ENCODE measurements at regions not wholly inside any gene's neighbourhood (a gene's known extent, or its start where the extent isn't known, plus 50 kb on each side); places are given as distances from the start of the nearest gene placed in this dataset.
"Not testable (repeated sequence)": the region's sequence is repeated elsewhere in the genome, so short reads cannot be mapped to it uniquely, and the experiment has no call there.

GRCh38 chr6:131336596-131336995 is 201.3 kb downstream of the AKAP7 start:
- no peak for DNase-seq

GRCh38 chr6:131346896-131347295 is 211.6 kb downstream of the AKAP7 start:
- DNase-seq: not testable (repeated sequence)

- DNase-seq: no peak
Measured at GRCh38 chr6:131348572-131348971, 213.3 kb downstream of the AKAP7 start.

GRCh38 chr6:131349199-131349598 is 213.9 kb downstream of the AKAP7 start:
- no peak for DNase-seq

- no peak for DNase-seq
Measured at GRCh38 chr6:131353106-131353505, 217.8 kb downstream of the AKAP7 start.

GRCh38 chr6:131353876-131354275 is 218.6 kb downstream of the AKAP7 start:
- DNase-seq: no peak

GRCh38 chr6:131354356-131354755 is 218.7 kb upstream of the ARG1 start:
- DNase-seq: no peak

- no peak for DNase-seq
Measured at GRCh38 chr6:131356161-131356560, 216.9 kb upstream of the ARG1 start.

- DNase-seq: no peak
Measured at GRCh38 chr6:131357501-131357900, 215.5 kb upstream of the ARG1 start.

GRCh38 chr6:131362070-131362469 is 211.0 kb upstream of the ARG1 start:
- no peak for DNase-seq

GRCh38 chr6:131362696-131363095 is 210.3 kb upstream of the ARG1 start:
- DNase-seq: no peak

- no peak for DNase-seq
Measured at GRCh38 chr6:131363947-131364834, 208.8 kb upstream of the ARG1 start.

- no peak for DNase-seq
Measured at GRCh38 chr6:131366223-131366622, 206.8 kb upstream of the ARG1 start.

- DNase-seq: no peak
Measured at GRCh38 chr6:131367206-131367873, 205.7 kb upstream of the ARG1 start.

GRCh38 chr6:131368198-131368911 is 204.7 kb upstream of the ARG1 start:
- no peak for DNase-seq

GRCh38 chr6:131372535-131372934 is 200.5 kb upstream of the ARG1 start:
- DNase-seq: no peak

GRCh38 chr6:131377112-131377705 is 195.8 kb upstream of the ARG1 start:
- no peak for DNase-seq

GRCh38 chr6:131378874-131379273 is 194.2 kb upstream of the ARG1 start:
- no peak for DNase-seq

GRCh38 chr6:131379948-131380347 is 193.1 kb upstream of the ARG1 start:
- no peak for DNase-seq

GRCh38 chr6:131381052-131381708 is 191.8 kb upstream of the ARG1 start:
- no peak for DNase-seq

GRCh38 chr6:131381709-131382093 is 191.3 kb upstream of the ARG1 start:
- DNase-seq: no peak

GRCh38 chr6:131382631-131383030 is 190.4 kb upstream of the ARG1 start:
- DNase-seq: no peak

Measured in activated naive CD4-positive, alpha-beta T cell treated with Interleukin-2 at 50 U/mL for 16 hours (primary cell).